ENCODE measurements at regions not wholly inside any gene's neighbourhood (a gene's known extent, or its start where the extent isn't known, plus 50 kb on each side); places are given as distances from the start of the nearest gene placed in this dataset.

- ATAC-seq (peak in 3 of 4 donors; percentile 61 to 87 (median 67)), DNase-seq (peak in 2 of 5 donors; percentile 4 to 69)
- 63 to 77% (median 70%) methylated on average over 11 of the region's 11 CpGs for WGBS, 4 donors
- TF ChIP-seq CTCF (IDR thresholded peaks at IDR 0.05): no peak
- no peak for TF ChIP-seq POLR2A (IDR thresholded peaks at IDR 0.05)
- intact Hi-C loops (cut with DNase I): no loop called here
- Histone ChIP-seq H3K36me3 (no peaks in the 10 kb centered on the region), H3K4me3 (no peak overlapping the region), H3K9me3 (peaks cover 0 to 10% (median 2%) of the 10 kb centered on the region in 12 donors), H3K27me3 (no peaks in the 10 kb centered on the region), H3K4me1 (peaks cover 0 to 17% (median under 1%) of the 10 kb centered on the region in 12 donors), H3K27ac (peak overlapping the region in 3 of 12 donors; percentile 6 to 41 (median 22))
Measured at GRCh38 chr15:70339571-70340493, 242.1 kb upstream of the TLE3 start.

GRCh38 chr15:70337277-70338186 lies 239.8 kb upstream of the TLE3 start:
- TF ChIP-seq CTCF (IDR thresholded peaks at IDR 0.05): no peak
- no peak for TF ChIP-seq POLR2A (IDR thresholded peaks at IDR 0.05)
- DNase-seq (no peak), ATAC-seq (no peak)
- H3K4me1 ChIP-seq: peaks cover 0 to 17% (median under 1%) of the 10 kb centered on the region in 12 donors
- H3K27ac ChIP-seq: peak overlapping the region in 1 of 12 donors; percentile 58
- H3K36me3 ChIP-seq: no peaks in the 10 kb centered on the region
- H3K9me3 ChIP-seq: peaks cover 0 to 32% (median 13%) of the 10 kb centered on the region in 12 donors
- H3K27me3 ChIP-seq: no peaks in the 10 kb centered on the region
- intact Hi-C loops (cut with DNase I): no loop called here
- no peak overlapping the region for H3K4me3 ChIP-seq
- 79 to 84% (median 82%) methylated on average over 17 to 18 of the region's 18 CpGs for WGBS, 4 donors

- ATAC-seq (no peak), DNase-seq (no peak)
- Histone ChIP-seq H3K9me3 (peaks cover 0 to 37% (median 13%) of the 10 kb centered on the region in 12 donors), H3K4me3 (no peak overlapping the region), H3K4me1 (peaks cover 0 to 17% (median under 1%) of the 10 kb centered on the region in 12 donors), H3K27ac (peak overlapping the region in 1 of 12 donors; percentile 58), H3K36me3 (no peaks in the 10 kb centered on the region), H3K27me3 (no peaks in the 10 kb centered on the region)
- intact Hi-C loops (cut with DNase I): no loop called here
- TF ChIP-seq POLR2A (IDR thresholded peaks at IDR 0.05): no peak
- TF ChIP-seq CTCF (IDR thresholded peaks at IDR 0.05): no peak
- 86 to 91% (median 89%) methylated on average over 6 of the region's 6 CpGs for WGBS, 4 donors
Measured at GRCh38 chr15:70336425-70337009, 238.8 kb upstream of the TLE3 start.

Data from heart left ventricle (tissue), 16 donors.